Caki2 (cell line): ENCODE measurements at regions not wholly inside any gene's neighbourhood (a gene's known extent, or its start where the extent isn't known, plus 50 kb on each side); places are given as distances from the start of the nearest gene placed in this dataset.
"Not testable (repeated sequence)": the region's sequence is repeated elsewhere in the genome, so short reads cannot be mapped to it uniquely, and the experiment has no call there.

Experiments used
- DNase-seq: peaks from one replicate; pipeline ENCODE4 v3.0.0-alpha.2; 2015; ENCODE audit warnings: low read depth
- in situ Hi-C: cut with HindIII; loops from 2 replicates; pipeline ENCODE4 v1.10.0; 2016; ENCODE audit warnings: low sequenced_read_pairs, low pct_unique_long_range_greater_than_20kb, mixed read lengths

DNA sequence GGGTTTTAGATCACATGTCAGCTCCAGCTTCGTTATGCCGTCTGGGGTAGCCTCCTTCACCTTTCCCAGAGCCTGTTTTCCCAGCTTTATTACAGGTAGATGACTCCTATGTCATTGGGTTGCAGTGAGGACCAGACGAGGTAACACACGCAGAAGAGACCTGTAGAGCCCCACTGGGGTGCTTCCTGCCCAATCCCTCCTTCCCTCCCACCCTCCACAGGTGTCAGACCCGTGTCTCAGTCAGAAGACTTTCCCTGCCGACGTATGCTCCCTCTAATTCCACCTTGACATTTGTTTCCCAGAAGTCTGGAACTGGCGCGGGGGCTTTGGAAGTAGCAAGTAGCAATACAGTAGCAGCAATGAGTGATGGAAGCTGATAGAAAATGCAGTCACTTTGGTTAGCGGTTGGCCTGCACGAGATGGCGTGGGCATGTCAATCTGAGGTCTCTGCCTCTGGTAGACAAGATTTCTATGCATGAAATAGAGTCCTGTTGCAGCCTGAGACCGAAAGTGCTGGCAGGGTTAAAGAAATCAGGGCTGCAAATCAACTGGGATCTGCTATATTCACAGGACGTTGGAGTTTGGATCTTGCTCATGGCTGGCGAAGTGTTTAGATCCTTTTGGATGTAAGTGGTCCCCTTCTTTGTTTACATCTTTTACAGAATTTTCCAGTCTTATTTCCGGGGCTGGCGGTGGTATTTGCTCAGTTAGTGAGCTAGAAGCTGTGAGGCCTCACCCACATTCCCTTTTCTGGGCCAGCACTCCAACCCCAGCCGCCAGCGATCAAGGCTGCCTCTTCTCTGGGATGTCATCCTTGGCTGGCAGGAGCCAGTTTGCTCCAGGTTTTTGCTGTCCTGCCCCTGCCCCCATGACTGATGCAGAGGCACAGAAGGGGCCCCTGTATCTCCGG, 78.3 kb upstream of the KMT2C start:
- DNase-seq = no peak
- in situ Hi-C loops = no loop called here

DNA sequence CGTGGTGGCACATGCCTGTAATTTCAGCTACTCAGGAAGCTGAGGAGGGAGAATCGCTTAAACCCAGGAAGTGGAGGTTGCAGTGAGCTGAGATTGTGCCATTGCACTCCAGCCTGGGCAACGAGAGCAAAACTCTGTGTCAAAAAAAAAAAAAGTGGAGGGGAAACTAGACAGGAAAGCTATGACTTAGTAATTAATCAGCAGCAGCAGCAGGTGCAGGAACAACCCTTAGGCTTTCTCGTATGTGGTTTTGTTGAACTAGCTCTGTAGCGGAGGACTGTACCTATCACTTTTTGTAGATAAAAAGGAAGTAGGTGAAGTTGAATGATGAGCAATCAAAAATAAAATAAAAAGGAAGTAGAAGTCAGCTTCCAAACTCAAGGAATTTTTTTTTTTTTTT, 76.9 kb upstream of the KMT2C start:
- DNase-seq = no peak
- in situ Hi-C loops = no loop called here

DNA sequence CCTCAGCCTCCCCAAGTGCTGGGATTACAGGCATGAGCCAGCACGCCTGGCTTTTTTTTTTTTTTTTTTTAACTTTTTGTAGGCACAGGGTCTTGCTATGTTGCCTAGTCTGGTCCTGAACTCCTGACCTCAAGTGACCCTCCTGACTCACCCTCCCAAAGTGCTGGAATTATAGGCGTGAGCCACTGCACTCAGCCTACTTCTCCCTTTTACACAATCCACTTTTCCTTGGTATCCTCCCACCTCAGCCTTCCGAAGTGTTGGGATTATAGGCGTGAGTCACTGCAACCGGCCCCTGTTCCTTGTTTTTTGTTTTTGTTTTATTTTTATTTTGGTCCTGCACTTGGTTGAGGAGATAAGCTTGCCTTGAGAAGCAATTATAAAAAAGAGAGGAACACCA, 75.9 kb upstream of the KMT2C start:
- no peak for DNase-seq
- in situ Hi-C loops = no loop called here

DNA sequence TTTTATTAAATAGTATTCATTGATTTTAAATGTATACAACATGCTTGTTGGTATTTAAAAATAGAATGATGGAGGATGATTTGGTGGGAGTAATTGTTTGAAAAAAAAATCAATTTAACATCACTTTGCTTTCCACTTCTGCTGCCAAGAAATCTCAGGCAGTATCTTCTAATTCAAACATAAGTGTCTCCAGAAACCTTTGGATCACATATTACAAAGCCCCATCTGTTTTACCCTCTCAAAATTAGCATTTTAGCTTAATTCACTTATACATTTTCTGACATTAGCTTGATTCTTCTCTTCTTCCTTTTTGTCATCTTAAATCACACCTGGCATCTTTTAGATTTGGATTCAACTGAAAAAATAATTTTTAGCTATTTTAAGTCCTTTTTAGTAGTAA, 72.9 kb upstream of the KMT2C start:
- DNase-seq = no peak

DNA sequence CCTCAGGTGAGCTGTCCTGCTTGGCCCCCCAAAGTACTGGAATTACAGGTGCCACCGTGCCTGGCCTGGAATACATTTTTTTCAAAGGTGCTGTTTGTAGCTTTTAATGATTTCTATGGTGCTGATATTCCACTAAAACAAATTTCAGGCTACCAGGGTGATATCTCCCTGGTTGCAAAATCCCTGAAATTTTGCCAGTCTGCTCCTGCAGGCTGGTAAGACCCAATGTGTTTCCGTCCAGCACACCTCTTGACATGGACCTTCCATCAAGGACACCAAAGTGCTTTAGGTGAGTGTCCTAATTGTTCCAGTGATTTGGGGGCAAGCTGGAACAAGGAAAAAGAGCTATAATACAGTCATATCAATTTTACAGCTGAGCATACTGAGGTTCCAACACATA, 69.8 kb upstream of the KMT2C start:
- in situ Hi-C loops = no loop called here
- no peak for DNase-seq

More for the DNA sequence above, 72.9 kb upstream of the KMT2C start:
- in situ Hi-C loops = no loop called here

DNA sequence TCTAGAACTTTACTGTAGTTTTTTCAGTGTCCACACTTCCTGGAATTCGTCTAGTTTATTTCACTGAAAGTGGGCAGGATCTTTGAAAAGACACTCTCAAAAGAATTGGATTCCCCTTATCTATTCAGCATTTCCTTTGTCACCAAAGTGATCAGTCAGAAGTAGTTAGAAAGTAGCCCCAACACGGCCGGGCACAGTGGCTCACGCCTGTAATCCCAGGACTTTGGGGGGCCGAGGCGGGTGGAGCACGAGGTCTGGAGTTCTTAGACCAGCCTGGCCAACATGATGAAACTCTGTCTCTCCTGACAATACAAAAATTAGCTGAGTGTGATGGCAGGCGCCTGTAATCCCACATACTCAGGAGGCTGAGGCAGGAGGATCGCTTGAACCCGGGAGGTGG, 69.0 kb upstream of the KMT2C start:
- in situ Hi-C loops = no loop called here
- no peak for DNase-seq

DNA sequence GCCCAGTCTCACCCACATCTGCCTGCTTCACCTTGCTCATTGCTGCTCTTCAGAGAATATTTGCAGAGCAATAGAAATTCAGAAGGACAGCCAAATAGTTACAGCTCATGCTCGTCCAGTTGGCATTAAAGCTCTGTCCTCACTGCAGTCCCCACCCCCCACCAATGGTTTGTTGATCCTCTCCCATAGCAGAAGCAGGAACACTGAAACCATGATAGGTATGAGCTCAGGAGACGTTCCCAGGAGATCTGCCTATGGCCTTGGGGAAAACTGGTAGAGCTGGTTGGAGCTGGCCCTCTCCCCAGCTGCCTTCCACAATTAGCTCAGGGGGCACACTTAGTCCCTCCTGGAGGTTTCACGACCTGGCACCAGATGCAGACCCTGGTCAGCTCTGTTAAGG, 68.6 kb upstream of the KMT2C start:
- in situ Hi-C loops = no loop called here
- DNase-seq = no peak

DNA sequence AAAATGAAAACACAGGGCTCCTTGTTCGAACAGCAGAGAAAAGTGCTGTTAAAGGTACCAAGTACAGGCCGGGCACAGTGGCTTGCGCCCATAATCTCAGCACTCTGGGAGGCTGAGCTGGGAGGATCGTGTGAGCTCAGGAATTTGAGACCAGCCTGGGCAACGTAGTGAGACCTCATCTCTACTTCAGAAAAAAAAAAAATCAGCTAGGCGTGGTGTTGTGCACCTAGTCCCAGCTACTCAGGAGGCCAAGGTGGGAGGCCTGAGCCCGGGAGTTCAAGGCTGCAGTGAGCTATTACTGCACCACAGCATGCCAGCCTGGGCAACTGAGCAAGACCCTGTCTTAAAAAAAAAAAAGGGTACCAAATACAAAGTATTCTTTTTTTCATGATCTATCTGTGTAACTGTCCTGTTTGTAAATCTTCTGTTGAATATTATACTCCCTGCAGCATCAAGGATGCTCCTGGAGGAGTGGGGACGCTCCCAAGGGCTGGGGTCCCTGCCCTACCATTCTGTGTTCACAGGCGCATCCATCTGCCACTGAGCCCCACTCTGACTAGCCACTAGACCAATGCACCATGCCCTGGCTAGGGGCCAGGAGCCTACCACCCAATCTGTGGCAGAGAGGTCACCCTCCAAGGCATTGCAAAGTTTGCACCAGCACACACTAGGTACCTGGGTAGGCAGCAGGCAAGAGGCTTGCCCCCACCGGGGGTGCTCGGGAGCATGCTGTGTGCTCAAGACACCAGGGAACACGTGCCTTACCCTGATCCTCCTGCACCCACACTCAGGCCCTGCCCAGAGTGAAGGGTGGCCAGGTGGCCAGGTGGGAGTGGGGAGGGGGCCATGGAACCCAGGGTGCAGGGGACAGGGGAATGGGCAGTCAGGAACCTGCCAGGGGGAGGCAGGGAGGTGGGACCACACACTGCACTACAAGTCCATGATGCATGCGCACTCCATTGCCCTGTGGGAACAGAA, 67.3 kb upstream of the KMT2C start:
- in situ Hi-C loops = no loop called here
- DNase-seq = no peak

DNA sequence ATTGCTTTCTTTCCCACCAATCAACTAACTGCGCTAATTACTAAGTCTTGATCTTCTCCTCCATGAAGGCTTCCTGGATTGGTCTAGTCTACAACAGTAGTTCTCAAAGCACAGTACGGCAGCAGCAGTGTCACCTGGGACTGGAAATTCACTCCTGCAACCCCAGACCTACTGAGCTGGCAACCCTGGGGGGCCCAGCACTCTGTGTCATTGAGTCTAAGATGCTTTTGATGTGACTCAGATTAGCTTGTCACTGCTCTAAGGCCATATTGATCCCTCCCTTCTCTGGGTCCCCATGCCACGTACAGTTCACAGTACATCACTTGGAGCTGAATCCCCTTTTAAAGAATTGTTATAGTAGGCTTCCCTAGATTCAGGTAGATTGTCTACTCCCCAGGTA, 65.7 kb upstream of the KMT2C start:
- in situ Hi-C loops = no loop called here
- DNase-seq = no peak

DNA sequence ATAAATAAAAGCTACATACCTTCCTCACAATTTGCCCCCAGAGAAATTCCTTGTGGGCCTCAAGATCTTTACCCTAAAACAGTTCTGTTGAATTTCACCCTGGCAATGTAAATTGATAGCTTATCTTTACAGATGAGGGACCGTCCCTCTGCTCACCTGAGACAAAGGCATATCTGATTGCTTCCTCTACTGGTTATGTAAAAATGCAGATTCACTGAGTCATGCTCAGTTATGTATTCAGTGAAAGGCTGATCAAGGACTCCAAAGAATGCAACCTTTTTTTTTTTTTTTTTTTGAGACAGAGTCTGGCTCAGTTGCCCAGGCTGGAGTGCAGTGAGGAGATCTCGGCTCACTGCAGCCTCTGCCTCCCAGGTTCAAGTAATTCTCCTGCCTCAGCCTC, 64.2 kb upstream of the KMT2C start:
- in situ Hi-C loops = not testable (repeated sequence)
- peak; percentile 21 for DNase-seq

DNA sequence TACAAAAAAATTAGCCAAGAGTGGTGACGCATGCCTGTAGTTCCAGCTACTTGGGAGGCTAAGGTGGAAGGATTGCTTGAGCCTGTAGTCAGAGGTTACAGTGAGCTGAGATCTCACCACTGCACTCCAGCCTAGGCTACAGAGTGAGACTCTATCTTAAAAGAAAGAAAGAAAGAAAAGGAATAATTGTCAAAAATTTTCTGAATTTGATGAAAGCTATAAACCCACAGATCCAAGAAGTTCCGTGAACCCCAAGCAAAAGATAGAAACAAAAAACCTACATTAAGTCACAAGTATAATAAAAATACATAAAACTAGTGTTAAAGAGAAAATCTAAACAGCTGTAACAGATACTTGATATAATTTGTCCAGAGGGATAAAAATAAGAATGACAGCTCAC, 60.1 kb upstream of the KMT2C start:
- DNase-seq = no peak
- in situ Hi-C loops = no loop called here

DNA sequence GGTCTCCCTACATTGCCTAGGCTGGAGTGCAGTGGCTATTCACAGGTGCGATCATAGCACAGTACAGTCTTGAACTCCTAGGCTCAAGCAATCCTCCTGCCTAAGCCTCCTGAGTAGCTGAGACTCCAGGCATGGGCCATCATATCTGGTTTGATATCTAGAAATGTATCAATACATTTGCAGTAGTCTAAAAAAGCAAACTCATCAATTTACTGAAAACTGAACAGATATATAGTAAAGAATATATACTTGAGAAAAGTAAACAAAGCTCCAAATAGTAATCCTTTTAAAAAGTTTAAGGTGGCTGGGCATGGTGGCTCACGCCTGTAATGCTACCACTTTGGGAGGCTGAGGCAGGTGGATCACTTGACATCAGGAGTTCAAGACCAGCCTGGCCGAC, 57.1 kb upstream of the KMT2C start:
- no peak for DNase-seq
- in situ Hi-C loops = no loop called here

DNA sequence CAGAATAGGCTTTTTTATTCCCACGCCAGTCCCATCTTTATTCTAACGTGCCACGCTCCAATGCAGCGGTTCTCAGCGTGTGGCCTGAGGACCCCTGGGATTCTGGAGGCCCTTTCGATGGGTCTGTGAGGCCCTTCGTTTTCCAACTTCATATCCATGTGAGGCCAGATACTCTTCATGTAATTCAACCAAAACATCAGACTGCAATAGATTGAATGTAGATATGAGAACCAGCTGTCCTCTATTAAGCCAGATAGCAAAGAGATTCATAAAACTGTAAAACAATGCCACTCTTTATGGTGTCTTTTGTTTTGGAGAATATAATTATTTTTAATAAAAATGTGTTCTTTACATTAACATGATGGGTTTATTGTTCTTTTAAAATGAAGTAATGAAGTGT, 53.2 kb upstream of the KMT2C start:
- in situ Hi-C loops = no loop called here
- no peak for DNase-seq

DNA sequence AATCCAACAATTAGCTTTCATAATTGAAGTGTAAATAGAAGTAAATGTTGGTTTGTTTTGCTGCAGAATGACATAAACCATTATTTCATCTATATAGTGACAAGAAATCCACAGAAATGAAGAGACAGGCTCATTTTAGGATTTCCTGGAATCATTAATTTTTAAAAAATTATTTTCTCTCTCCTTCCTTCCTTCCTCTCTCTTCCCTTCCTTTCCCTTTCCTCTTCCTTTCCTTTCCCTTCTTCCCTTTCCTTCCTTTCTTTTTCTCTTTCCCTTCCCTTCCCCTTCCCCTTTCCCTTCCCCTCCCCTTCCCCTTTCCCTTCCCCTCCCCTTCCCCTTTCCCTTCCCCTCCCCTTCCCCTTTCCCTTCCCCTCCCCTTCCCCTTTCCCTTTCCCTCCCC, 51.2 kb upstream of the KMT2C start:
- in situ Hi-C loops = no loop called here
- DNase-seq = no peak

DNA sequence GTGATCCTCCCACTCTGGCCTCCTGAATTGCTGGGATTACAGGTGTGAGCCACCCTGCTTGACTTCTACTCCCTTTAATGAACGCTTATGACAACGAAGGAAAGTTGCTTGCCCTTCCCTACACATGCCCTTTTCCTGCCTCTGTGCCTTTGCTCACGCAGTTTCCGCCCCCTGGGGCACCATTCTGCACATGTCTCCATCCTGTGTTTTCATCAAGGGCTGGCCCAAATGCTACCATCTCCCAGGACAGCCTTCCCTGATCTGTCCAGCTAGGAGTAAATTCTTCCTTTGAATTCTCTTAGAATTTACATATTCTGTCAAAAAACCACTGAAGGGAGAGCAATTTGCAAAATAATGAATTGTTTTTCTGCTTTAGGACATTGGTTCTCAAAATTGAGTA, 50.0 kb upstream of the KMT2C start:
- in situ Hi-C loops = no loop called here
- DNase-seq = no peak
